Esophagus squamous epithelium (tissue), 4 donors: ENCODE measurements at regions not wholly inside any gene's neighbourhood (a gene's known extent, or its start where the extent isn't known, plus 50 kb on each side); places are given as distances from the start of the nearest gene placed in this dataset.

ENCODE experiments used
- POLR2A ChIP-seq, 4 donors: fragments of 450-650 bp; IDR thresholded peaks; one replicate each; pipeline ENCODE4 v1.6.1; 2017; ENCODE audit warnings: antibody characterized with exemption in 4 of 4, mild to moderate bottlenecking in 4 of 4, moderate library complexity in 3 of 4
- TF ChIP-seq, protein P1 (sequence below), 6 experiments: fragments of 450-650 bp in 4 of 6; fragments of 200-600 bp in 2 of 6; sonication (generic) in 2 of 6; IDR thresholded peaks; one replicate each; pipeline ENCODE4 v1.5.1; 2016 to 2019; ENCODE audit warnings: antibody characterized with exemption in 6 of 6, mild to moderate bottlenecking in 4 of 6, moderate library complexity in 4 of 6

DNA sequence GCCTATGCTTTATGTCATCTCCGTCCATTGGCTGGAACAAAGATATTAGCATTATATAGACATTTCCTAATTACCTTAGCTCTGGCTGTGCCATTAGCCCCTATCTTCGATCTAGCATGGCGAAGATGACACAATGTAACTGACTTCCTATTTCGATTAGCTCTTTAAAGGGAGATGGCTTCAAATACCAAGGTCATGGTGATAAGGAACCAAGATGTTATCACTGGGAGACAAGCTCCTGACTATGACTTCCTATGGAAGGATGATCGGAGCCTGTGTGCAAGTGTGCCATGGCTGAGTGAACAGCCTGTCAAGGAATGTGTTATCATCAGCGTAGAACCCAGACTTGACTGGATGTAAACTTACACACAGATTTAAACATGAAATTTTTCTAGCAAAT is 602.1 kb downstream of the PSAT1 start:
- TF ChIP-seq, protein P1, sequence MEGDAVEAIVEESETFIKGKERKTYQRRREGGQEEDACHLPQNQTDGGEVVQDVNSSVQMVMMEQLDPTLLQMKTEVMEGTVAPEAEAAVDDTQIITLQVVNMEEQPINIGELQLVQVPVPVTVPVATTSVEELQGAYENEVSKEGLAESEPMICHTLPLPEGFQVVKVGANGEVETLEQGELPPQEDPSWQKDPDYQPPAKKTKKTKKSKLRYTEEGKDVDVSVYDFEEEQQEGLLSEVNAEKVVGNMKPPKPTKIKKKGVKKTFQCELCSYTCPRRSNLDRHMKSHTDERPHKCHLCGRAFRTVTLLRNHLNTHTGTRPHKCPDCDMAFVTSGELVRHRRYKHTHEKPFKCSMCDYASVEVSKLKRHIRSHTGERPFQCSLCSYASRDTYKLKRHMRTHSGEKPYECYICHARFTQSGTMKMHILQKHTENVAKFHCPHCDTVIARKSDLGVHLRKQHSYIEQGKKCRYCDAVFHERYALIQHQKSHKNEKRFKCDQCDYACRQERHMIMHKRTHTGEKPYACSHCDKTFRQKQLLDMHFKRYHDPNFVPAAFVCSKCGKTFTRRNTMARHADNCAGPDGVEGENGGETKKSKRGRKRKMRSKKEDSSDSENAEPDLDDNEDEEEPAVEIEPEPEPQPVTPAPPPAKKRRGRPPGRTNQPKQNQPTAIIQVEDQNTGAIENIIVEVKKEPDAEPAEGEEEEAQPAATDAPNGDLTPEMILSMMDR (IDR thresholded peaks at IDR 0.05): no peak
- TF ChIP-seq POLR2A (IDR thresholded peaks at IDR 0.05): no peak
